Liver (tissue), 3 donors: ENCODE measurements at regions not wholly inside any gene's neighbourhood (a gene's known extent, or its start where the extent isn't known, plus 50 kb on each side); places are given as distances from the start of the nearest gene placed in this dataset.

Source experiments
- EGR1 ChIP-seq, 2 donors: IDR thresholded peaks; 2 replicates each; pipeline ENCODE4 v1.6.1; 2016 to 2018; ENCODE audit warnings: antibody characterized with exemption in 2 of 2, low read depth in 2 of 2
- FOXA1 ChIP-seq: IDR thresholded peaks from 2 replicates; pipeline ENCODE4 v1.6.1; 2016; ENCODE audit warnings: antibody characterized with exemption
- RAD21 ChIP-seq, 2 donors: IDR thresholded peaks; 2 replicates each; pipeline ENCODE4 v1.6.1; 2016; ENCODE audit warnings: antibody characterized with exemption in 2 of 2, mild to moderate bottlenecking in 2 of 2
- SP1 ChIP-seq: IDR thresholded peaks from 2 replicates; pipeline ENCODE4 v1.6.1; 2018; ENCODE audit warnings: antibody characterized with exemption, mild to moderate bottlenecking
- TAF1 ChIP-seq: conservative IDR thresholded peaks from 2 replicates; pipeline ENCODE4 v1.6.1; 2016; ENCODE audit warnings: antibody characterized with exemption, mild to moderate bottlenecking
- YY1 ChIP-seq: IDR thresholded peaks from 2 replicates; pipeline ENCODE4 v1.6.1; 2016; ENCODE audit warnings: antibody characterized with exemption, mild to moderate bottlenecking
- TF ChIP-seq, protein P1 (sequence below): fragments of 150-350 bp; IDR thresholded peaks from 2 replicates; pipeline ENCODE4 v1.5.1; 2017; ENCODE audit warnings: improper control_type of control experiment, low read depth, low read length; ENCODE audit not compliant: missing input control
- TF ChIP-seq, protein P2 (sequence below): IDR thresholded peaks from 2 replicates; pipeline ENCODE4 v1.6.1; 2016; ENCODE audit warnings: antibody characterized with exemption, mild to moderate bottlenecking
- TF ChIP-seq, protein P3 (sequence below): IDR thresholded peaks from 2 replicates; pipeline ENCODE4 v1.6.1; 2016; ENCODE audit warnings: antibody characterized with exemption
- TF ChIP-seq, protein P4 (sequence below): IDR thresholded peaks from 2 replicates; pipeline ENCODE4 v1.6.1; 2016; ENCODE audit warnings: antibody characterized with exemption
- donor health status: healthy.
- donor health status: healthy.

DNA sequence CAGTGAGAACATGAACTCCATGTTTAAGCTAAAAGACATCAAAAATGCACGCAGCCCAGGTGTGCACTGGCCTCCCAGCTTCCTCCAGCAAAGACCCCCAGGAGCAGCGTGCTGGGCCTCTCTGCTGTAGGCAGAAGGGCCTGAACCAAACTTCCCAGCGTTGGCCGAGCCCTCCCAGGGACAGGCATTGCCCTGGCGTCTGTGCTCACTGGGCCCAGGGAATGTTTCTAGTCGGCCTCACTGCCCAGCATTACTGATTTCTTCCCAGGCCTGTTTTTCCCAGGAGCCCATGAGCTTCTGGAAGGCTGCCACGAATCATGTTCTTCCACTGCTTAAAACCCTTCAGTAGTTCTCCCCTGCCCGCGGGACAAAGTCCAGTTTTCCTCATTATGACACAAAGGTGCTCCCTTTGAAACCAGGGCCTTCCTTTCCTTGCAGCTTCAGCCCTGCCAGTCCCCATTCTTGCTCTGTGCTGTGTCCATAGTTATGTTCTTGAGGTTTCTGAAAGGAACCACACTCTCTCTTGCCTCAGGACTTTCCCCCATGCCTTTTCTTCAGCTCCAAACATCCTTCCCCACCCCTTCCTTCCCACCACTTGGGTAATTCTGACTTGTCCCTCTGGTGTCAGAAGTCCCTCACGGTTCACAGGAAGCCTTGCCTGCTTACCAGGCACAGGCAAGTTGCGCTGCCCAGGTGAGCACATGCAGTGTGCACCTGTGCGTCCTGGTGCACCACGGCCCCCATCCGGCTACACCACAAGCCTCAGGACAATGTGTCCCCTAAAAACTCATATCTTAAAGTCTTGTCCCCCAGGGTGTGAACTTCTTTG lies 93.4 kb upstream of the ENPP6 start:
- TF ChIP-seq, protein P1, sequence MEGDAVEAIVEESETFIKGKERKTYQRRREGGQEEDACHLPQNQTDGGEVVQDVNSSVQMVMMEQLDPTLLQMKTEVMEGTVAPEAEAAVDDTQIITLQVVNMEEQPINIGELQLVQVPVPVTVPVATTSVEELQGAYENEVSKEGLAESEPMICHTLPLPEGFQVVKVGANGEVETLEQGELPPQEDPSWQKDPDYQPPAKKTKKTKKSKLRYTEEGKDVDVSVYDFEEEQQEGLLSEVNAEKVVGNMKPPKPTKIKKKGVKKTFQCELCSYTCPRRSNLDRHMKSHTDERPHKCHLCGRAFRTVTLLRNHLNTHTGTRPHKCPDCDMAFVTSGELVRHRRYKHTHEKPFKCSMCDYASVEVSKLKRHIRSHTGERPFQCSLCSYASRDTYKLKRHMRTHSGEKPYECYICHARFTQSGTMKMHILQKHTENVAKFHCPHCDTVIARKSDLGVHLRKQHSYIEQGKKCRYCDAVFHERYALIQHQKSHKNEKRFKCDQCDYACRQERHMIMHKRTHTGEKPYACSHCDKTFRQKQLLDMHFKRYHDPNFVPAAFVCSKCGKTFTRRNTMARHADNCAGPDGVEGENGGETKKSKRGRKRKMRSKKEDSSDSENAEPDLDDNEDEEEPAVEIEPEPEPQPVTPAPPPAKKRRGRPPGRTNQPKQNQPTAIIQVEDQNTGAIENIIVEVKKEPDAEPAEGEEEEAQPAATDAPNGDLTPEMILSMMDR = no peak
- TF ChIP-seq SP1 (peak; percentile 71), YY1 (no peak), TAF1 (no peak), FOXA1 (no peak), RAD21 (IDR thresholded peaks at IDR 0.05) (no peak), EGR1 (IDR thresholded peaks at IDR 0.05; ENCODE audit: low read depth in 2 of 2) (no peak)
- TF ChIP-seq, protein P2, sequence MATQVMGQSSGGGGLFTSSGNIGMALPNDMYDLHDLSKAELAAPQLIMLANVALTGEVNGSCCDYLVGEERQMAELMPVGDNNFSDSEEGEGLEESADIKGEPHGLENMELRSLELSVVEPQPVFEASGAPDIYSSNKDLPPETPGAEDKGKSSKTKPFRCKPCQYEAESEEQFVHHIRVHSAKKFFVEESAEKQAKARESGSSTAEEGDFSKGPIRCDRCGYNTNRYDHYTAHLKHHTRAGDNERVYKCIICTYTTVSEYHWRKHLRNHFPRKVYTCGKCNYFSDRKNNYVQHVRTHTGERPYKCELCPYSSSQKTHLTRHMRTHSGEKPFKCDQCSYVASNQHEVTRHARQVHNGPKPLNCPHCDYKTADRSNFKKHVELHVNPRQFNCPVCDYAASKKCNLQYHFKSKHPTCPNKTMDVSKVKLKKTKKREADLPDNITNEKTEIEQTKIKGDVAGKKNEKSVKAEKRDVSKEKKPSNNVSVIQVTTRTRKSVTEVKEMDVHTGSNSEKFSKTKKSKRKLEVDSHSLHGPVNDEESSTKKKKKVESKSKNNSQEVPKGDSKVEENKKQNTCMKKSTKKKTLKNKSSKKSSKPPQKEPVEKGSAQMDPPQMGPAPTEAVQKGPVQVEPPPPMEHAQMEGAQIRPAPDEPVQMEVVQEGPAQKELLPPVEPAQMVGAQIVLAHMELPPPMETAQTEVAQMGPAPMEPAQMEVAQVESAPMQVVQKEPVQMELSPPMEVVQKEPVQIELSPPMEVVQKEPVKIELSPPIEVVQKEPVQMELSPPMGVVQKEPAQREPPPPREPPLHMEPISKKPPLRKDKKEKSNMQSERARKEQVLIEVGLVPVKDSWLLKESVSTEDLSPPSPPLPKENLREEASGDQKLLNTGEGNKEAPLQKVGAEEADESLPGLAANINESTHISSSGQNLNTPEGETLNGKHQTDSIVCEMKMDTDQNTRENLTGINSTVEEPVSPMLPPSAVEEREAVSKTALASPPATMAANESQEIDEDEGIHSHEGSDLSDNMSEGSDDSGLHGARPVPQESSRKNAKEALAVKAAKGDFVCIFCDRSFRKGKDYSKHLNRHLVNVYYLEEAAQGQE = no peak
- TF ChIP-seq, protein P3, sequence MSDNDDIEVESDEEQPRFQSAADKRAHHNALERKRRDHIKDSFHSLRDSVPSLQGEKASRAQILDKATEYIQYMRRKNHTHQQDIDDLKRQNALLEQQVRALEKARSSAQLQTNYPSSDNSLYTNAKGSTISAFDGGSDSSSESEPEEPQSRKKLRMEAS = no peak
- TF ChIP-seq, protein P4, sequence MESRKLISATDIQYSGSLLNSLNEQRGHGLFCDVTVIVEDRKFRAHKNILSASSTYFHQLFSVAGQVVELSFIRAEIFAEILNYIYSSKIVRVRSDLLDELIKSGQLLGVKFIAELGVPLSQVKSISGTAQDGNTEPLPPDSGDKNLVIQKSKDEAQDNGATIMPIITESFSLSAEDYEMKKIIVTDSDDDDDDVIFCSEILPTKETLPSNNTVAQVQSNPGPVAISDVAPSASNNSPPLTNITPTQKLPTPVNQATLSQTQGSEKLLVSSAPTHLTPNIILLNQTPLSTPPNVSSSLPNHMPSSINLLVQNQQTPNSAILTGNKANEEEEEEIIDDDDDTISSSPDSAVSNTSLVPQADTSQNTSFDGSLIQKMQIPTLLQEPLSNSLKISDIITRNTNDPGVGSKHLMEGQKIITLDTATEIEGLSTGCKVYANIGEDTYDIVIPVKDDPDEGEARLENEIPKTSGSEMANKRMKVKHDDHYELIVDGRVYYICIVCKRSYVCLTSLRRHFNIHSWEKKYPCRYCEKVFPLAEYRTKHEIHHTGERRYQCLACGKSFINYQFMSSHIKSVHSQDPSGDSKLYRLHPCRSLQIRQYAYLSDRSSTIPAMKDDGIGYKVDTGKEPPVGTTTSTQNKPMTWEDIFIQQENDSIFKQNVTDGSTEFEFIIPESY = no peak
